Colonic mucosa (tissue), 4 donors: ENCODE measurements at regions not wholly inside any gene's neighbourhood (a gene's known extent, or its start where the extent isn't known, plus 50 kb on each side); places are given as distances from the start of the nearest gene placed in this dataset.

Experiments used
- DNase-seq: peaks from one replicate; pipeline ENCODE4 v3.0.0-alpha.2; 2020
- H3K27ac ChIP-seq: fragments of 200-600 bp; one replicate; pipeline ENCODE4 v1.8.0; 2021
- H3K27me3 ChIP-seq: fragments of 200-600 bp; one replicate; pipeline ENCODE4 v1.8.0; 2021
- H3K36me3 ChIP-seq: fragments of 200-600 bp; one replicate; pipeline ENCODE4 v1.8.0; 2021
- H3K4me1 ChIP-seq: fragments of 200-600 bp; one replicate; pipeline ENCODE4 v1.8.0; 2021; ENCODE audit warnings: mild to moderate bottlenecking
- H3K4me3 ChIP-seq: fragments of 200-600 bp; one replicate; pipeline ENCODE4 v1.8.0; 2021
- H3K9ac ChIP-seq, 2 donors: one replicate each; pipeline ENCODE4 v1.7.0; 2013; ENCODE audit warnings: control low read depth in 2 of 2, low read depth in 2 of 2, low read length in 2 of 2
- H3K9me3 ChIP-seq: fragments of 200-600 bp; one replicate; pipeline ENCODE4 v1.8.0; 2021
- CTCF ChIP-seq: fragments of 200-600 bp; IDR thresholded peaks from one replicate; pipeline ENCODE4 v1.8.0; 2022; ENCODE audit warnings: antibody characterized with exemption, mild to moderate bottlenecking
- intact Hi-C: fragments of 100-400 bp; cut with DNase I; formaldehyde crosslinking; loops from one replicate; pipeline ENCODE4 v1.14.1; 2022
- donor health status: healthy.
- donor health status: DM: no; HTN: no; CAD: no.
- donor health status: DM: no; HTN: no; CAD: no.

DNA sequence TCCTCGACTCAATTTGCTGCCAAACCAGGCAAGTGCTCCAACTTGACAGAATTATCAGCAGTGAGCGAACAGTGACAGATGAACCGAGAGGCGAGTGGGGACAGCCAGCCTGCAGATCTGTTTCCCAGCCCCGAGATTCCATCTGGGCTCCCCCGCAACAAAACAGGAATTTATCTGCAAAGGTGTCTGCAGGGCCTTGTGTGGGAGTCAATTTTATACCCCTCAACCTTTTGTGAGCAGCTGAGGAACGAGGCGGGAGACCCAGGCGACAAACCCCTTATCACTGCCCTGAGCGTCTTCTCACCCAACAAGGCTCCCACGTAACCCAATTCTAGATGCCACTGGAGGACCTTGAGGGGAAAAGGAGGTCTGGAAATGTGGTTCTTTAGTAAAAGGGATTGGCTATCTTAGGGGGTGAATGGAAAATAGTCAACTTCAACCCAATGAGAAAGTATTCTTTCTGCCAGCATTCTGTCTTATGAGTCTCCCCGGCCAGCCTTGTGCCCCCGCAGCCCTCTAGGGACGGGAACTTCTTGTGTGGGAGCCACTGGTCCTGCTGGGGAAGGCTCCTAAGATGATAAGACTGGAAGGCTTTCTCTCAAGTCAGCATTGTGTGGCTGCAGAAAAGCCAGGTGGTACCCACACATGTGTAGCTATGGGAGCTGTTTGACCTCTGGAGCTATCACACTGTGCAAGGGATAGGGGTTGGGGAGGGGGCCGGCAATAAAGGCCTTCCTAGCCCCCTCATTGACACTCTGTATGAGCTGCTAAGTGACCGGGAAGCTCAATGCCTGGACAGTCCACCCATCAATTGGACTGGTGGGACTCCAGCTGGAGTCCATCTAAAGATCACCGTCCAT is 527.9 kb downstream of the SHQ1 start:
- Histone ChIP-seq H3K36me3 (no peaks in the 10 kb centered on the region), H3K4me3 (no peak overlapping the region), H3K27ac (no peak overlapping the region), H3K27me3 (no peaks in the 10 kb centered on the region), H3K4me1 (no peaks in the 10 kb centered on the region), H3K9me3 (no peaks in the 10 kb centered on the region), H3K9ac (no peak overlapping the region)
- intact Hi-C loops, result no loop called here
- no peak for DNase-seq
- TF ChIP-seq CTCF, result no peak

GRCh38 chr3:72319194-72320094 is 528.8 kb downstream of the SHQ1 start:
- Histone ChIP-seq H3K36me3 (no peaks in the 10 kb centered on the region), H3K9me3 (no peaks in the 10 kb centered on the region), H3K4me1 (no peaks in the 10 kb centered on the region), H3K4me3 (no peak overlapping the region), H3K27ac (no peak overlapping the region), H3K9ac (no peak overlapping the region), H3K27me3 (no peaks in the 10 kb centered on the region)
- TF ChIP-seq CTCF, result no peak
- no peak for DNase-seq
- intact Hi-C loops, result no loop called here

GRCh38 chr3:72318504-72319193 is 529.6 kb downstream of the SHQ1 start:
- no peaks in the 10 kb centered on the region for H3K27me3 ChIP-seq
- no peaks in the 10 kb centered on the region for H3K9me3 ChIP-seq
- H3K4me3 ChIP-seq, result no peak overlapping the region
- DNase-seq, result peak; percentile 29
- no peak overlapping the region for H3K27ac ChIP-seq
- TF ChIP-seq CTCF, result no peak
- H3K36me3 ChIP-seq, result no peaks in the 10 kb centered on the region
- H3K9ac ChIP-seq, result no peak overlapping the region
- H3K4me1 ChIP-seq, result no peaks in the 10 kb centered on the region
- intact Hi-C loops, result no loop called here

GRCh38 chr3:72317491-72317890 is 530.8 kb downstream of the SHQ1 start:
- H3K27ac ChIP-seq, result no peak overlapping the region
- H3K9me3 ChIP-seq, result no peaks in the 10 kb centered on the region
- H3K27me3 ChIP-seq, result no peaks in the 10 kb centered on the region
- H3K9ac ChIP-seq, result no peak overlapping the region
- TF ChIP-seq CTCF, result no peak
- H3K4me3 ChIP-seq, result no peak overlapping the region
- no peak for DNase-seq
- no peaks in the 10 kb centered on the region for H3K4me1 ChIP-seq
- intact Hi-C loops, result no loop called here
- H3K36me3 ChIP-seq, result no peaks in the 10 kb centered on the region

GRCh38 chr3:72316501-72317279 is 531.6 kb downstream of the SHQ1 start:
- Histone ChIP-seq H3K9ac (no peak overlapping the region), H3K4me1 (no peaks in the 10 kb centered on the region), H3K4me3 (no peak overlapping the region), H3K27ac (no peak overlapping the region), H3K9me3 (no peaks in the 10 kb centered on the region), H3K36me3 (no peaks in the 10 kb centered on the region), H3K27me3 (no peaks in the 10 kb centered on the region)
- no peak for TF ChIP-seq CTCF
- DNase-seq, result peak; percentile 46
- intact Hi-C loops, result no loop called here
